ENCODE measurements at regions not wholly inside any gene's neighbourhood (a gene's known extent, or its start where the extent isn't known, plus 50 kb on each side); places are given as distances from the start of the nearest gene placed in this dataset.

DNA sequence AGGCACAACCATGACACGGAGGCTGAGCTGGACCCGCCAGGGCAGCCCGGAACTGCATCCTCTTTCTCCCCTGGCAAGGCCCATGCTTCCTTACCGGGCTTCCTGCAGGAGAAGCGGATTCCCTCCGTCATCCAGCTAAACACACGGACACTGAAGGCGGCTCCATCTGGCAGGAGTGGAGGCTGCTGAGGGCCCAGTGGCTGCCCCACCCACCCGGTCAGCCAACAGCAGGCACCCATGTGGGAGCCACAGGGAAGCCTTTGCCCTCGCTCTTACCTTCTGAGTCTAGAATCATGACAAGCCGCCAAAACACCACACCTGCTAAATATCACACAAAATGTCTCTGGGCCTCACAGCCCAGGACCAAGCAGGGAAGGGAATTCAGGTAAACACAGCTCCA, 321.6 kb upstream of the RNF32 start:
- H3K36me3 ChIP-seq (ENCODE audit: control insufficient read depth, insufficient read depth, low read length): no peaks in the 10 kb centered on the region

GRCh38 chr7:156318426-156318825, 322.1 kb upstream of the RNF32 start:
- no peak overlapping the region for H3K4me3 ChIP-seq (ENCODE audit: low read depth in 2 of 2, low read length in 2 of 2)

More for the DNA sequence above, 321.6 kb upstream of the RNF32 start:
- ATAC-seq (no peak), DNase-seq (ENCODE audit: low read depth, low spot score) (no peak)
- H3K27ac ChIP-seq (ENCODE audit: low read length): no peak overlapping the region
- in situ Hi-C loops (cut with HindIII; ENCODE audit: low pct_unique_long_range_greater_than_20kb, low sequenced_read_pairs): no loop called here
- H3K4me3 ChIP-seq (ENCODE audit: low read depth in 2 of 2, low read length in 2 of 2): no peak overlapping the region
- TF ChIP-seq SIN3A (IDR thresholded peaks at IDR 0.05; ENCODE audit: borderline replicate concordance, insufficient read depth, low read depth, low read length) (no peak), TCF7L2 (IDR thresholded peaks at IDR 0.05; ENCODE audit: low read depth, low read length) (no peak), POLR2AphosphoS5 (IDR thresholded peaks at IDR 0.05; ENCODE audit: low read depth, low read length) (no peak)
- TF ChIP-seq, protein P1, sequence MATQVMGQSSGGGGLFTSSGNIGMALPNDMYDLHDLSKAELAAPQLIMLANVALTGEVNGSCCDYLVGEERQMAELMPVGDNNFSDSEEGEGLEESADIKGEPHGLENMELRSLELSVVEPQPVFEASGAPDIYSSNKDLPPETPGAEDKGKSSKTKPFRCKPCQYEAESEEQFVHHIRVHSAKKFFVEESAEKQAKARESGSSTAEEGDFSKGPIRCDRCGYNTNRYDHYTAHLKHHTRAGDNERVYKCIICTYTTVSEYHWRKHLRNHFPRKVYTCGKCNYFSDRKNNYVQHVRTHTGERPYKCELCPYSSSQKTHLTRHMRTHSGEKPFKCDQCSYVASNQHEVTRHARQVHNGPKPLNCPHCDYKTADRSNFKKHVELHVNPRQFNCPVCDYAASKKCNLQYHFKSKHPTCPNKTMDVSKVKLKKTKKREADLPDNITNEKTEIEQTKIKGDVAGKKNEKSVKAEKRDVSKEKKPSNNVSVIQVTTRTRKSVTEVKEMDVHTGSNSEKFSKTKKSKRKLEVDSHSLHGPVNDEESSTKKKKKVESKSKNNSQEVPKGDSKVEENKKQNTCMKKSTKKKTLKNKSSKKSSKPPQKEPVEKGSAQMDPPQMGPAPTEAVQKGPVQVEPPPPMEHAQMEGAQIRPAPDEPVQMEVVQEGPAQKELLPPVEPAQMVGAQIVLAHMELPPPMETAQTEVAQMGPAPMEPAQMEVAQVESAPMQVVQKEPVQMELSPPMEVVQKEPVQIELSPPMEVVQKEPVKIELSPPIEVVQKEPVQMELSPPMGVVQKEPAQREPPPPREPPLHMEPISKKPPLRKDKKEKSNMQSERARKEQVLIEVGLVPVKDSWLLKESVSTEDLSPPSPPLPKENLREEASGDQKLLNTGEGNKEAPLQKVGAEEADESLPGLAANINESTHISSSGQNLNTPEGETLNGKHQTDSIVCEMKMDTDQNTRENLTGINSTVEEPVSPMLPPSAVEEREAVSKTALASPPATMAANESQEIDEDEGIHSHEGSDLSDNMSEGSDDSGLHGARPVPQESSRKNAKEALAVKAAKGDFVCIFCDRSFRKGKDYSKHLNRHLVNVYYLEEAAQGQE (IDR thresholded peaks at IDR 0.05; ENCODE audit: insufficient read depth in 1 of 2, low read depth in 2 of 2, low read length in 1 of 2): no peak
- TF ChIP-seq, protein P2, sequence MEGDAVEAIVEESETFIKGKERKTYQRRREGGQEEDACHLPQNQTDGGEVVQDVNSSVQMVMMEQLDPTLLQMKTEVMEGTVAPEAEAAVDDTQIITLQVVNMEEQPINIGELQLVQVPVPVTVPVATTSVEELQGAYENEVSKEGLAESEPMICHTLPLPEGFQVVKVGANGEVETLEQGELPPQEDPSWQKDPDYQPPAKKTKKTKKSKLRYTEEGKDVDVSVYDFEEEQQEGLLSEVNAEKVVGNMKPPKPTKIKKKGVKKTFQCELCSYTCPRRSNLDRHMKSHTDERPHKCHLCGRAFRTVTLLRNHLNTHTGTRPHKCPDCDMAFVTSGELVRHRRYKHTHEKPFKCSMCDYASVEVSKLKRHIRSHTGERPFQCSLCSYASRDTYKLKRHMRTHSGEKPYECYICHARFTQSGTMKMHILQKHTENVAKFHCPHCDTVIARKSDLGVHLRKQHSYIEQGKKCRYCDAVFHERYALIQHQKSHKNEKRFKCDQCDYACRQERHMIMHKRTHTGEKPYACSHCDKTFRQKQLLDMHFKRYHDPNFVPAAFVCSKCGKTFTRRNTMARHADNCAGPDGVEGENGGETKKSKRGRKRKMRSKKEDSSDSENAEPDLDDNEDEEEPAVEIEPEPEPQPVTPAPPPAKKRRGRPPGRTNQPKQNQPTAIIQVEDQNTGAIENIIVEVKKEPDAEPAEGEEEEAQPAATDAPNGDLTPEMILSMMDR (IDR thresholded peaks at IDR 0.05): no peak
- H3K27me3 ChIP-seq (ENCODE audit: control insufficient read depth, insufficient read depth, low read length): peaks cover 3% of the 10 kb centered on the region
- intact Hi-C loops (cut with micrococcal nuclease; ENCODE audit: unreplicated experiment): no loop called here
- peaks cover 8% of the 10 kb centered on the region; the same call in 1 of the 2 replicates for H3K9me3 ChIP-seq (ENCODE audit: control insufficient read depth, insufficient read depth, low read depth, low read length)
- CTCF ChIA-PET: no interaction called here
- BruUV-seq (replicated peaks): no TSS peak
- H3K4me1 ChIP-seq (ENCODE audit: control insufficient read depth, insufficient read depth, low read length): no peaks in the 10 kb centered on the region
- POLR2A ChIA-PET: no interaction called here

More at GRCh38 chr7:156318426-156318825, 322.1 kb upstream of the RNF32 start:
- no TSS peak for BruUV-seq (replicated peaks)
- DNase-seq (ENCODE audit: low read depth, low spot score): no peak
- intact Hi-C loops (cut with micrococcal nuclease; ENCODE audit: unreplicated experiment) (no loop called here), in situ Hi-C loops (cut with HindIII; ENCODE audit: low pct_unique_long_range_greater_than_20kb, low sequenced_read_pairs) (no loop called here)
- no peak overlapping the region for H3K27ac ChIP-seq (ENCODE audit: low read length)
- no peaks in the 10 kb centered on the region for H3K36me3 ChIP-seq (ENCODE audit: control insufficient read depth, insufficient read depth, low read length)
- TF ChIP-seq, protein P2 (IDR thresholded peaks at IDR 0.05): no peak
- no peak for TF ChIP-seq POLR2AphosphoS5 (IDR thresholded peaks at IDR 0.05; ENCODE audit: low read depth, low read length)
- no peak for TF ChIP-seq SIN3A (IDR thresholded peaks at IDR 0.05; ENCODE audit: borderline replicate concordance, insufficient read depth, low read depth, low read length)
- TF ChIP-seq, protein P1 (IDR thresholded peaks at IDR 0.05; ENCODE audit: insufficient read depth in 1 of 2, low read depth in 2 of 2, low read length in 1 of 2): no peak
- TF ChIP-seq TCF7L2 (IDR thresholded peaks at IDR 0.05; ENCODE audit: low read depth, low read length): no peak
- CTCF ChIA-PET: no interaction called here
- H3K4me1 ChIP-seq (ENCODE audit: control insufficient read depth, insufficient read depth, low read length): no peaks in the 10 kb centered on the region
- ATAC-seq: no peak
- peaks cover 8% of the 10 kb centered on the region; the same call in 1 of the 2 replicates for H3K9me3 ChIP-seq (ENCODE audit: control insufficient read depth, insufficient read depth, low read depth, low read length)
- POLR2A ChIA-PET: no interaction called here
- H3K27me3 ChIP-seq (ENCODE audit: control insufficient read depth, insufficient read depth, low read length): peaks cover 3% of the 10 kb centered on the region

Measured in Panc1 (cell line).